Nucleus accumbens (tissue), 56 donors: ENCODE measurements at regions not wholly inside any gene's neighbourhood (a gene's known extent, or its start where the extent isn't known, plus 50 kb on each side); places are given as distances from the start of the nearest gene placed in this dataset.
"Not testable (repeated sequence)": the region's sequence is repeated elsewhere in the genome, so short reads cannot be mapped to it uniquely, and the experiment has no call there.

Experiments
- DNase-seq, 56 donors: peaks; one replicate each; lab custom pipeline; 2025; lab: John Stamatoyannopoulos, UW

- DNase-seq, result not testable (repeated sequence)
Observed at GRCh38 chr10:46645110-46645509, 66.2 kb downstream of the SYT15 start.

GRCh38 chr10:46646132-46646531 is 67.2 kb downstream of the SYT15 start:
- DNase-seq, result not testable (repeated sequence)

DNA sequence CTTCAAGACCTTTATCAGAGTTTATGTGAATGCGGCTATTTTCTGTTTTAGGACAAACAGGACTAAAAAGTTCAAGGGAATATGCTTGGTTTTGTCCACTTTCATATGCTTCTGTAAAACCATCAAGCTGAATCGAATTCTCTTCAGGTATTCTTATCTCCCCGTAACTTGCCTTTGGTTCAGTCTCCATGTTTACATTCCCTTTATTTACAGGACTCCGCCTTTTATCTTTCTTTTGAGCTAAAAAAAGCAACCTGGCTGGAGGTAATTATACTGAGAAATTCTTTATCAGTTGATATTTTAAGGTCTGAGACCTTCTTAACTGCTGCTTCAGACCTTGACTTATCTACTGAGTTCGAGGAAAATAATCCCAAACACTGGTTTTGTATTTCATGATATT is 72.0 kb downstream of the SYT15 start:
- not testable (repeated sequence) for DNase-seq

- not testable (repeated sequence) for DNase-seq
Observed at GRCh38 chr10:46657437-46657836, 78.5 kb downstream of the SYT15 start.

DNA sequence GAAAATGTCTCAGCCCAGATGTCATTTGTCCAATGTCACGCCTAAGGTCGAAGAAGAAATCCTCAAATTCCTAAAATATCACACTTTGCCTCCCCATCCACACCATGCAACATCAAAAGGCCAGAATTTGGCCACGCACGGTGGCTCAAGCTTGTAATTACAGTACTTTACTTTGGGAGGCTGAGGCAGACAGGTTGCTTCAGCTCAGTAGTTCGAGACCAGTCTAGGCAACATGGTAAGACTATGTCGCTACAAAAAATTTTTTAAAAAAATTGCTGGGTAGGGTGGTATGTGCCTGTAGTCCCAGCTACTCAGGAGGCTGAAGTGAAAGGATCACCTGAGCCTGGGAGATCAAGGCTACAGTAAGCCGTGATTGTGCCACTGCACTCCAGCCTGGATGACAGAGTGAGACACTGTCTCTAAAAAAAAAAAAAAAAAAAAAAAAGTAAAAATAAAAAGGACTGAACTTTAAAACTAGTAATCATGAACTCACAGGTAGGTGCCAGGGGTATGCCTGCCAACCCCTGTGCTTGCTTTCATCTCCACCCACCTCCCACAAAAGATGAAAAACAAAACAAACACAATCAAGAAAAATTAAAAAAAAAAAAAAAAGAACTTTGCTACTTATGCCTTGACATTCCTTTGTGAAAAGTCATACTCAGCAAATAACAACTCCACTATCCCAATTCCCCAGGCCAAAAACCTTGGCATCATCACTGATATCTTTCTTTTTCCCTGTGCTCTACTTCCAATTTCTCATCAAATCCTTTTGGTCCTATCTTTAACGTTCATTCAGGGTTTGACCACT is 81.3 kb downstream of the SYT15 start:
- DNase-seq, result not testable (repeated sequence)

DNA sequence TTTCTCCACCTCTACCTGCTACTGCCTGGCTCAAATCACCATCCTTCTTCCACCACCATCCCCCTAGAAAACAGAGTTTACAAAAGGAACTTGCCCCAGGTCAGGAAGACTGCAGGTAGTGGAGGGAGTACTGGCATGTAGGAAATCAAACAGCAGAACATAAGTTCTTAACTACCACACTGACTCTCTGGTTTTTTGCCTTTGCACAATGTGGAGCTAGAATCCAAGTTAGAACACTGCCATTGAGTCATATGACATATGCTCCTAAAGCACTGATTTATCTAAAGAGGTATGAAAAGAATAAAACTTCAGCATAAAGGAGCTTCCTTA is 81.9 kb downstream of the SYT15 start:
- DNase-seq, result not testable (repeated sequence)

- DNase-seq, result not testable (repeated sequence)
Observed at GRCh38 chr10:46665536-46665935, 86.6 kb downstream of the SYT15 start.

- DNase-seq, result not testable (repeated sequence)
Observed at GRCh38 chr10:46668357-46668997, 89.5 kb downstream of the SYT15 start.

- not testable (repeated sequence) for DNase-seq
Observed at GRCh38 chr10:46677836-46678435, 99.0 kb downstream of the SYT15 start.

DNA sequence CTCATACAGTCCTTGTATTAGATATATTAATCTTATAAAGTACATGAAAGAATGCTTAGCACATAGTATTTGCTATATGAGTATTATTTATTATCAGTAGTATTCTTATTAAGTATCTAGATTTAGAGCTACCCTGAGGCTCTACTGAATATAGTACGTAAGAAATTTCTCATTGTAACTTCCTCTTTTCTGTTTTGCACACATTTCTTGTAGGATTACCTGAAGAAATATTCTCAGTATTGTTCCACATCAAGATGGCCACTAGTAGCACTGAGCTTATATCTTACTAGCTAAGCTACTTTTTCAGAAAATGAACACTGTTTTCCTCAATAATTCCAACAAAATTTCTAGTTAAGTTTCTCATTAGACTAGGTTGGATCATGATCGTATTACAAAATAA is 112.5 kb downstream of the SYT15 start:
- DNase-seq, result not testable (repeated sequence)

DNA sequence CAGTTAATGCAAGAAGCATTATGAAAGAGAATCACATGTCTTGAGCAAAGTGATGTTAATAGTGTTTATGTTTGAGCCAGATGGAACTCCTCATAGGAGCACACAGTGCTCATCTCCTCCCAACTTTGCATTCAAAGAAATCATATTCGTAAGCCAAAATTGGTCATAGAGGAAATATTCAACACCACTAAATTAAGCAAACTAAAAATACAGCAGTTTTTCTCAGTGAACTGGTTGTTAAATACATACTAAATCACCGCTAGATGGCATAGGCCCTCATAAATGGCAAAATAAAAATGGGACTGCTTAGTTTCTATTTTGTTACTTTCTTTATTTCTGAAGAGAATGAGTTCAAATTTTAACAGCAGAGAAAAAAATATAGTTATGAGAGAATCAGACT is 114.3 kb downstream of the SYT15 start:
- DNase-seq, result not testable (repeated sequence)

DNA sequence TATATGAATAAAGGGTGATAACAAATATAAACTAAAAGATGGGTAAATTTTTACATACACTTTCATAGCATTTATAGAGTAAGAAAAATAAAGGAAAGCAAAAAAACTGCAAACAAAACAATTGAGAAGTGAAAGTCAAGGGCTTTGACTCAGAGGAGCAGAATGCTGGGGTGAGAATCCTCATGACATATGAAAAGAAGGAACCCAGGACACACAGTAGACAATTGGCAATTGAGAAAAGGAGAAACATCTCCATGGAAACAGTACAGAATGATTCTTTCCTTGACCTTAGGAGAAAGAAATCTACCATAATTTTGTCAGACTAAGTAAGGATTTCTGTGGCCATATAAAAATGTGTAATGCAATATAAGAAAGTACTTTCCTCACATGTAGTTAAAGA is 138.3 kb downstream of the SYT15 start:
- not testable (repeated sequence) for DNase-seq

GRCh38 chr10:46718014-46718413 is 139.1 kb downstream of the SYT15 start:
- DNase-seq, result not testable (repeated sequence)

GRCh38 chr10:46720386-46720785 is 141.5 kb downstream of the SYT15 start:
- peak in 14 of 56 donors; percentile 6 to 64 (median 20) for DNase-seq

DNA sequence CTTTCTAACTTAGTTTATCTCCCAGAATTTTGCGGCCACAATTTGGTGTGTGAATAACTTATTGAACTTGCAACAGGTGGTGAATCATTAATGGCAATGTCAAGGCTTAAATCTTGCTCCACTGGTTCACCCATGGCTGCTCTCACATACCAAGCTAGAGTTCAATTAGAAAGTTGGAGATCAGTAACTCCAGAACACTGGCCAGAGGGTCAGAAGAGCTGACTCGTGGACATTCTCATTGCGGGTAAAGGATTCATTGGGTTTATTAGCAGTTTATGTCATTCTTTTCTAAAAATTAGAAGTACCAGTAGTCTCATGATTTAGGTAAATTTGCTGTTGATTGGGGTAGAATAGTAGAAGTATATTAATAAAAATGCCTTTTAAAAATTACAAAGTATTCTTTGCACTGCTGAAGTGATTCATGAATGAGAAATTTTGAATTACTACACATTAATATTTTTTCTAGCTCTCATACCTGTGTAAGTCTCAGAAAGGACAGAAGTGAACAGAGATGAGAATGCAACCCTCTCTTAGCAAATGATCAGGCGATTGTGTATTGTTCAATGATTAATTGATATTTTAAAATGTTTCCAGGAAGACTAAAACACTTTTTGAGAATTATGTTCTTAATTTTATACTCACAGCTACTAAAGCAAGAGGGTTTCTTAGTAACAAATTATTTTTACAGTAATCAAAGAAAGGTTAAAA is 142.0 kb downstream of the SYT15 start:
- DNase-seq, result not testable (repeated sequence)

DNA sequence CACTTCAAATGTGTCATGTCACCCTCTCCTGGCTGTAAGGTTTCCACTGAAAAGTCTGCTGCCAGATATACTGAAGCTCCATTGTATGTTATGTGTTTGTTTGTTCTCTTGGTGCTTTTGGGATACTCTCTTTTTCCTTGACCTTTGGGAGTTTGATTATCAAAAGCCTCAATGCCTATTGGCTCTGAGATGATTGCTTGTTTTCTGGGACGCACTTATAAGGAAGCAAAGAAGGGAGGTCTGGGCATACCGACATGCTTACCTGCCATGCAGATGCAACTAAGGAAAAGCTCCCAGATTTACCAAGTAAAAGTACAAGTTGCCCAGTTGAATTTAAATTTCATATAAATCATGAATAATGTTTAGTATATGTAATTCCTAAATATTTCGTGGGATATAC is 145.3 kb downstream of the SYT15 start:
- not testable (repeated sequence) for DNase-seq

GRCh38 chr10:46728359-46728758 is 149.4 kb downstream of the SYT15 start:
- not testable (repeated sequence) for DNase-seq

- DNase-seq, result not testable (repeated sequence)
Observed at GRCh38 chr10:46730729-46731128, 151.8 kb downstream of the SYT15 start.

- not testable (repeated sequence) for DNase-seq
Observed at GRCh38 chr10:46733635-46734261, 154.8 kb downstream of the SYT15 start.

- DNase-seq, result not testable (repeated sequence)
Observed at GRCh38 chr10:46734262-46734642, 155.3 kb downstream of the SYT15 start.
